Pulmonary artery endothelial cell (primary cell): ENCODE measurements at regions not wholly inside any gene's neighbourhood (a gene's known extent, or its start where the extent isn't known, plus 50 kb on each side); places are given as distances from the start of the nearest gene placed in this dataset.

Experiments
- DNase-seq: peaks from one replicate; pipeline ENCODE4 v3.0.0-alpha.2; 2011; ENCODE audit warnings: low read depth, low spot score

- DNase-seq: peak; percentile 49
Measured at GRCh38 chr14:66105815-66106214, 380.4 kb upstream of the CCDC196 start.

- DNase-seq: no peak
Measured at GRCh38 chr14:66109426-66109825, 376.7 kb upstream of the CCDC196 start.

DNA sequence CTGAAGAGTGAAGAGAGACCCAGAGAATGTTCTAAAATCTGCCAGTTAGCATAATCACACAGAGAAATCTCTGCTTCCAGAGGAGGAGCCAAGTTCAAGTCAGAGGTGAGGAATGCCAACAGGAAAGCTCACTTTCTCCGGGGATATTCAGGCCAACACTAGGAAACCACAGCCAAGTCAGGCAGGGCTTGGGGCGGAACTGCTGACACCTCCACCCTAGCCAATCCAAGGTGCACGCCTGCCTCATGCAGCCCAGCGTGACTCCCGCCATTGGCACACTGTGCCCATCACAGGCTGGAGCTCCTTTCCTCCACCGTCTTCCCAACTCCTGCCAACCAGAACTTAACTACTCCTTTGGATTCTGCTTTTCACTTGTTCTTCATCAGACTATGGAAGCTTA, 374.3 kb upstream of the CCDC196 start:
- no peak for DNase-seq

DNA sequence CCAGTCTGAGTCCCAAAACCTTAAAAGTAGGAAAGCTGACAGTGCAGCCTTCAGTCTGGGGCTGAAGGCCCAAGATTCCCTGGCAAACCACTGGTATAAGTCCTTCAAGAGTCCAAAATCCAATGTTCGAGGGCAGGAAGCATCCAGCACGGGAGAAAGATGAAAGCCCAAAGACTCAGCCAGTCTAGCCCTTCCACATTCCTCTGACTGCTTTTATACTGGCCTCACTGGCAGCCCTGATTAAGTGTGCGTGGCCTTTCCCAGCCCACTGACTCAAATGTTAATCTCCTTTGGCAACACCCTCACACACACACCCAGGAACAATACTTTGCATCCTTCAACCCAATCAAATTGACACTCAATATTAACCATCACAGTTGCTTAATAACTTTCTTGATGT, 372.1 kb upstream of the CCDC196 start:
- DNase-seq: no peak

DNA sequence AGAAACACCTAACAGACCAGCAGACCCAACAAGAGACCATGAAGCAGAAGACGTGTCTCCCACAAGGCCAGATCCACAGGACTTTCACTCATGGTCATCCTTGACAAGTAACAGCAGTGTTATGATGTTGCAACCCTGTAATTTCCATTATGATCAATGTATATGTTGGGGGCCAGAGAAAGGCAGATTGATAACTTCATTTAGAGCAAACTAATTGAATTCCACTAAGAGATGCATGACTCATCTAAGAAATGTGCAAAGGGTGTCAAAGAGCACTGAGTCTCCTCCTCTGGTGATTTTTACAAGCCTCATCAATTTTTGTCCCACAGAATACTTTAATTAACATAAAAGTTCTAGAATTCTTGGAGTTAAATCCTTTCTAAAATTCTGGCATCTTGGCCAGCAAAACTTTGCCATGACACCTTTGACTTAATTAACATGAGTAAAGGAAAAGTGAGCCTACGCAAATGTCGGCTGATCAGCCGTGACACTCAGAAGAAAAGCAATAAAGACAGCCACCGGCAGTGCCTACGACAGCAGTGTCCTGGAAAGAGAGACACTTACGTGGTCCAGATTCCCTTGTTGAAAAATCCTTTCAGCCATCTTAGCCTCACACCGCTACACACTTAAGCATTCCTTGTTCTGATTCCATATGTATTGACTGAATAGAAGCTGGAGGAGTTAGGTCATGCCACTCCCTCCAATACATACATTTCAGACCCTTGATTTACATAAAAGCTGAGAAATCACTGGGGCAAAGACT, 370.2 kb upstream of the CCDC196 start:
- DNase-seq: no peak

DNA sequence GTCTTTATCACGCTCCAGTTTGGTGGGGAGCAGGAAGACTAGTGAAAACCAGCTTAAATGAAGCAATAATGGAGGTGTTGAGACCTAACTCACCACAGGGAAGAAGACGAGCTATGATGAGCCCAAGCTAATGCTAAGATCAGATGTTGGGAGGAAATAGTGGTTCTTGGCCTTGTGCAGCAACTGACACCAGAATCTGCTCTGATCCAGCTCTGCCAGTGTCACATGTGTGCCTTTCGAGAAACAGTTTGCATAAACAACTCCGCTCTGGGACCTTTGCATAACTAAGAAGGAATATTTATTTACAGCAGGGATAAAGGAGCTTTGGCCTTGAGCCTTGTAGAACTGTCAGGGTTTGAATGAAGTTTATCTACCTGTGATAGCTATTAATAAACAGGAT, 369.4 kb upstream of the CCDC196 start:
- DNase-seq: no peak

- DNase-seq: peak; percentile 46
Measured at GRCh38 chr14:66117600-66117999, 368.6 kb upstream of the CCDC196 start.

- DNase-seq: no peak
Measured at GRCh38 chr14:66119606-66120231, 366.5 kb upstream of the CCDC196 start.

- DNase-seq: no peak
Measured at GRCh38 chr14:66120402-66120801, 365.8 kb upstream of the CCDC196 start.

DNA sequence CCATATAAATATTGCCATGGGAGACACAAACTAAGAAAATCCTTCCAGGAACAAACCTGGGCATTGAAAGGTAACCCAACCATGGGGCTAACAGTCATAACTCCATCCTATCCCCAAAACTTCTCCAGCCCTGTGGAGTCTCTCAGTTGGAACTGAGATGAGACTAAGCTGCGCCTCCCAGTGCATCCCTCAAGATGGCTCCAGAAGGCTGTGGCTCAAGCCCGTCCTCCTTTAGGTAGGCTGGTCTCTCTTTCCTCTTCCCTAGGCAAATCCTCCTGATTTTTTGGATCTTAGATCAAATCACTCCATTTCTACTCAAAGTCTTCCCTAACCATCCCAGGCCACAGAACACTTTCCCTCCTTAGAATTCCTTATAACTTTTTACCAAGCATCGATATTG, 364.3 kb upstream of the CCDC196 start:
- no peak for DNase-seq

DNA sequence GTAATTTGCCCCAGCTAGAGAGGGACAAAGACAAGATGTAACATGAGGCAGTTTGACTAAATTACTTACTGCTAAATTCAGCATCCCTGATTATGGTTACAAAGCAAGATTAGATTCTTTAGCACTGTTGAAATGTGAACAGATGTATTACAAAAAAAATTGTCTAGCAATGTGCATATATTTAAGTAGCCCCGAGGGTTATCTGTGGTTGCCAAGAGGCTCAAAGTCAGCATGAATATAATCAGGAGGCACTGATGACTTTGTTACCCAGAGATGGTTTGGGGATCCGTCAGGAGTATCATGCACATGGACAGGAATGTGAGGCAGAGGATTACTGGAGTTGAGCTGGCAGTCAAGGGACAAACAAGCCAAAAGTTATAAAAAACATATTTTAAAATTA, 356.9 kb upstream of the CCDC196 start:
- DNase-seq: no peak

DNA sequence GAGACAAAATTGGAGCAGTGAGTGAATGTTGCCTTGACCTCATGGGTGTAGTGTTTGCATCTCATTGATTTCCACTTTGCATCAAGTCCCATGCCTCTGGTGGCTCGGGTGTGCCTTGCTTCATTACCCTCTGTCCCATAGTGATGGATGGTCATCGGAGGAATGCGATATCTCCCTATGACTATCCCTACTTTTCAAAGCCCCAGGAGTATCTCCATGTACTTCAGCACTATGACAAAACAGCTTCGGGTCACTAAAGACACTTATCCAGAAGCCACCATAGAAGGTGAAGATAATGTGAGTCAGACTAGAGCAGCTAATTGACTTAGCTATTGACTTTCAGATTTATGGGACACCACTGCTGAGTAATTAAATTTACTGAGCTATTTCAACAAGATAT, 355.1 kb upstream of the CCDC196 start:
- DNase-seq: no peak

DNA sequence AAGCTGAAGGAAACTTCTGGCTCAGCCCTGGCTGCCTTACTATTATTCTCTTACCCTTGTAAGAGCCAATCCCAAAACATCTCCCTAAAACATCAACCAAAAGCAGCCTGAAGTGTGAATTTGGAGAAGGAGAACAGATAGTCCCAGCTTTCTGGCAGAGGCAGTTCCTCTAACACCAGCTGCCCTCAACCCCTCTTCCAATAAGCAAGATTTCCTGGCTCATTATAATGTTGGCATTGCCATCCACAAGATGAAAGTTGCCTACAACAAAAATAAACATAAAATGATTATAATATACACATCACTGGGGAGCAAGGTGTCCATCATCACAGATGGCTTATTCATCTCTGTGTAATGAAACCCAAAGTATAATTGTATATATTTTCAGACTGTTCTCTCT, 352.5 kb upstream of the CCDC196 start:
- DNase-seq: no peak

GRCh38 chr14:66135831-66136230, 350.3 kb upstream of the CCDC196 start:
- no peak for DNase-seq

DNA sequence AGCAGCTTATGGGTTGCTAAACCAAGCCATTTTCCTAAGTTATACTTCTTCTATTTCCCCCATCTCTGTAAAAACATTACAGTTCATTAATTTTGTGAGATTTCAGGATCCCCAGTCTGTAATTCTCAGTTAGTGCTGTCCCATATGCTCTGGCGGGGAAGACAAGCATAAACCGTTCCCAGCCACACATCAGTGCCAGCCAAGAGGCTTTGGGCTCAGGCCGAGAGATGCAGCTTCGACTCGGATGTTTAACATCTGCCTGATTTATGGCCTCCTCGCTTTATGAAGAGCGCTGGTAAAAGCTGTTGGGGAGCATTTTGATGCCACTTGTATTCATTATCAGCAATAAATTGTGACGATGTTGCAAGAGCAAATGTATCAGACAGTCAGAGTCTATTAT, 349.1 kb upstream of the CCDC196 start:
- DNase-seq: no peak

- DNase-seq: no peak
Measured at GRCh38 chr14:66139432-66139831, 346.7 kb upstream of the CCDC196 start.

DNA sequence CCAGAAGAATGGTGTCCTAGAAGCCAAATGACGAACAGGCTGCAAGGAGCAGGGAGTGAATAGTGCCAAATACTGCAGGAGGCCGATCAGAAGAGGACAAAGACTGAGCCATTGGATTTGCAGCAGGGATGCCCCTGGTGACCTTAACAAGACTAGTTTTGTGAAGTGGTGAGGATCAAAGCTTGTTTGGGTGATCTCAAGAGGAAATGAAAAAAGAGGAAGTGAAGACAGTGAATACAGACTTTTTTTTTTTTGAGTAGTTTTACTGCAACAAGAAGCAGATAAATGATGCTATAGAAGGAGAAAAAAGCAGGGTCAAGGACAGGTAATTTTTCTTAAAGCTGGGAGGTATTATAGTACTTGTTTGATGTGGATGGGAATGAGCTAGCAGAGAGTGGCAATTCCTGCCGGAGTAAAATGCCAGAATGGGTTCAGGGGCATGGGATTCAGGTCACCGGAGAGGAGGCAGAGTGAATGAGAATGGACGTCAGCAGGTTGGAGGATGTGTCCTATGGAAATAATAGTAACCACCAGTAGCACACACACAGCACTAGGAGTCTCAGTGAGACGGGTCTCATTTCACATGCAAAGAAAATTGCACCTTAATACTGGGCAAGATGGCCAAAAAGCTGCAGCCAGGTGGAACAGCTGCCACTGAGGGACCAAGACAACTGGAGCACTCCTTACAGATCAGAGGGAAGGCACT, 345.8 kb upstream of the CCDC196 start:
- DNase-seq: no peak

DNA sequence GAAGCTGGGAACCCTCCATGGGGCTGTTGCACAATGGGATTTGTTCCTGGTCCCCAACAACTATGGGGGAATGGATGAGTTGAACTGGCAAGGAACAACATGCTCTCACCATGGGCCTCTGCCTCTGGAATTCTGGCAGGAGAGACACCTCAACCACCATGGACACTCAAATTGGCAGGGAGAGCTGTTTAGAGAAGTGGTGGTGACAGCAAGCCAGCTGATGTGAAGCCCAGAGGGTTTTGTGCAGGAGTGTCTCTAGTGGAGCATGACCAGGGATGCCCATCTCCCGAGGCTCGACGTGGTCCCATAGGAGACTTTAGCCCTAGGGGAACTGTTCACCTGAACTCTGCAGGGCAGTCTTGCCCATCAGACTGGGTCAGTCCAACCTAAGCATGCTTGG, 345.2 kb upstream of the CCDC196 start:
- DNase-seq: no peak

- DNase-seq: no peak
Measured at GRCh38 chr14:66141733-66142132, 344.4 kb upstream of the CCDC196 start.

GRCh38 chr14:66143387-66144112, 342.6 kb upstream of the CCDC196 start:
- no peak for DNase-seq

- no peak for DNase-seq
Measured at GRCh38 chr14:66152302-66152701, 333.9 kb upstream of the CCDC196 start.

- DNase-seq: no peak
Measured at GRCh38 chr14:66152747-66153146, 333.4 kb upstream of the CCDC196 start.
